A673 (cell line): ENCODE measurements at regions not wholly inside any gene's neighbourhood (a gene's known extent, or its start where the extent isn't known, plus 50 kb on each side); places are given as distances from the start of the nearest gene placed in this dataset.

Experiments used
- BruUV-seq: library from RNA; stranded (reverse); fragments of 400-500 nt; replicated peaks from 2 replicates; lab custom pipeline; 2021; lab: Mats Ljungman, UMichigan
- CTCF ChIA-PET: fragments of 300-600 bp; sonication (Branson Sonifier 250); formaldehyde crosslinking; loops from one replicate; lab custom pipeline; 2022; ENCODE audit warnings: antibody characterized with exemption; lab: Charles Lee
- POLR2A ChIA-PET: fragments of 300-600 bp; sonication (Branson Sonifier 250); formaldehyde crosslinking; loops from one replicate; lab custom pipeline; 2022; ENCODE audit warnings: antibody characterized with exemption; ENCODE audit not compliant: low non-redundant PET; lab: Charles Lee
- DNase-seq: peaks from one replicate; pipeline ENCODE4 v3.0.0-alpha.2; 2015; ENCODE audit warnings: low spot score
- H3K27ac ChIP-seq: fragments of 200-600 bp; sonication (generic); 2 replicates; pipeline ENCODE4 v1.5.1; 2016; ENCODE audit warnings: mixed run types, low read depth, mild to moderate bottlenecking, mixed read lengths, antibody characterized with exemption, low read length; ENCODE audit not compliant: poor library complexity, severe bottlenecking
- H3K27me3 ChIP-seq: fragments of 200-600 bp; sonication (generic); replicated peaks from 2 replicates; pipeline ENCODE4 v1.6.1; 2017; ENCODE audit warnings: mixed run types, low read depth, mild to moderate bottlenecking, mixed read lengths, antibody characterized with exemption, low read length; ENCODE audit not compliant: insufficient read depth, poor library complexity
- H3K36me3 ChIP-seq: fragments of 200-600 bp; sonication (generic); 2 replicates; pipeline ENCODE4 v1.6.1; 2016; ENCODE audit warnings: mixed run types, mild to moderate bottlenecking, mixed read lengths, antibody characterized with exemption, low read length; ENCODE audit not compliant: insufficient read depth, poor library complexity, severe bottlenecking
- H3K4me1 ChIP-seq: fragments of 200-600 bp; sonication (generic); 2 replicates; pipeline ENCODE4 v1.6.1; 2017; ENCODE audit warnings: mixed run types, mild to moderate bottlenecking, mixed read lengths, antibody characterized with exemption, low read length; ENCODE audit not compliant: insufficient read depth, poor library complexity, severe bottlenecking
- H3K4me3 ChIP-seq: fragments of 200-600 bp; sonication (generic); 2 replicates; pipeline ENCODE4 v1.5.1; 2016; ENCODE audit warnings: low read depth, mixed run types, mild to moderate bottlenecking, mixed read lengths, low read length; ENCODE audit not compliant: poor library complexity, severe bottlenecking
- H3K9me3 ChIP-seq: fragments of 200-600 bp; sonication (generic); 2 replicates; pipeline ENCODE4 v1.6.1; 2016; ENCODE audit warnings: mixed run types, low read depth, mild to moderate bottlenecking, mixed read lengths, antibody characterized with exemption, low read length; ENCODE audit not compliant: poor library complexity, severe bottlenecking
- EZH2 ChIP-seq: fragments of 200-600 bp; sonication (generic); IDR thresholded peaks from 2 replicates; pipeline ENCODE4 v1.6.1; 2017; ENCODE audit warnings: borderline replicate concordance, low read depth, mild to moderate bottlenecking, mixed read lengths, antibody characterized with exemption, low read length; ENCODE audit not compliant: poor library complexity, severe bottlenecking
- intact Hi-C: fragments of 100-400 bp; cut with micrococcal nuclease; formaldehyde crosslinking; loops from one replicate; pipeline ENCODE4 v1.10.0; 2022; ENCODE audit not compliant: unreplicated experiment
- TF ChIP-seq, protein P1 (sequence below): fragments of 300-800, 200-600 bp; sonication (generic); conservative IDR thresholded peaks from 2 replicates; pipeline ENCODE4 v1.5.1; 2017; ENCODE audit warnings: low read depth, mild to moderate bottlenecking, antibody characterized with exemption, low read length, moderate library complexity, mixed read lengths

DNA sequence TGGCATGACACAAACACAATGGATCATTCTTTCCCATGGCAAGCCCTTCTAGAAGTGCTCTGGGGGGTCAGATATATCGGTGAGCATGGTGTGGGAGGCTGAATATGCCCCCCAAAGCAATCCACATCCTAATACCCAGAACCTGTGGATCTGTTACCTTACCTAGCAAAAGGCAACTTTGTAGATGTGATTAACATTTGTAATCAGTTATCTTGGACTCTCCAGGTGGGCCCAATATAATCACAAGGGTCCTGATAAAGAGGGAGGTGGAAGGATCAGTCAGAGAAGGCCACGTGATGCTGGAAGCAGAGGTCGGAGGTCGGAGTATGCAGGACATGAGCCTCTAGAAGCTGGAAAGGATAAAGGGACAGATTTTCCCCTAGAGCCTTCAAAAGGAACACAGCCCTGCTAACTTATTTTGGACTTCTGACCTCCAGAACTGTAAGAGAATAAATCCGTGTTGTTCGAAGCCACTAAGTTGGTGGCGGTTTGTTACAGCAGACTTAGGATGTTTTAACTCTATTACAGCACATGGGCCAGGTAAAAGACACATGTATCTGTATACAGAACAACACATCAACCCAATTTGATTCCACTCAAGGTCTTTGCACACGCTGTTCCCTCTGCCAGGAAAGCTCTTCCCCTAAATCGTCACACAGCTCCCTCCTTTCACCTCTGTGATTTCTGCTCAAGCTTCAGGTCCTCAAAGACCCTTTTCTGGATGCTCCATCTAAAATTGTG lies 115.3 kb downstream of the NOG start:
- DNase-seq, result no peak
- H3K36me3 ChIP-seq, result no peaks in the 10 kb centered on the region
- H3K27ac ChIP-seq, result no peak overlapping the region
- H3K4me1 ChIP-seq, result peaks cover 8% of the 10 kb centered on the region
- no peaks in the 10 kb centered on the region for H3K9me3 ChIP-seq
- TF ChIP-seq, protein P1, sequence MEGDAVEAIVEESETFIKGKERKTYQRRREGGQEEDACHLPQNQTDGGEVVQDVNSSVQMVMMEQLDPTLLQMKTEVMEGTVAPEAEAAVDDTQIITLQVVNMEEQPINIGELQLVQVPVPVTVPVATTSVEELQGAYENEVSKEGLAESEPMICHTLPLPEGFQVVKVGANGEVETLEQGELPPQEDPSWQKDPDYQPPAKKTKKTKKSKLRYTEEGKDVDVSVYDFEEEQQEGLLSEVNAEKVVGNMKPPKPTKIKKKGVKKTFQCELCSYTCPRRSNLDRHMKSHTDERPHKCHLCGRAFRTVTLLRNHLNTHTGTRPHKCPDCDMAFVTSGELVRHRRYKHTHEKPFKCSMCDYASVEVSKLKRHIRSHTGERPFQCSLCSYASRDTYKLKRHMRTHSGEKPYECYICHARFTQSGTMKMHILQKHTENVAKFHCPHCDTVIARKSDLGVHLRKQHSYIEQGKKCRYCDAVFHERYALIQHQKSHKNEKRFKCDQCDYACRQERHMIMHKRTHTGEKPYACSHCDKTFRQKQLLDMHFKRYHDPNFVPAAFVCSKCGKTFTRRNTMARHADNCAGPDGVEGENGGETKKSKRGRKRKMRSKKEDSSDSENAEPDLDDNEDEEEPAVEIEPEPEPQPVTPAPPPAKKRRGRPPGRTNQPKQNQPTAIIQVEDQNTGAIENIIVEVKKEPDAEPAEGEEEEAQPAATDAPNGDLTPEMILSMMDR, result no peak
- TF ChIP-seq EZH2, result no peak
- ChIA-PET POLR2A (no interaction called here), CTCF (no interaction called here)
- intact Hi-C loops, result no loop called here
- BruUV-seq, result no TSS peak
- no peak overlapping the region for H3K4me3 ChIP-seq
- no peaks in the 10 kb centered on the region for H3K27me3 ChIP-seq

DNA sequence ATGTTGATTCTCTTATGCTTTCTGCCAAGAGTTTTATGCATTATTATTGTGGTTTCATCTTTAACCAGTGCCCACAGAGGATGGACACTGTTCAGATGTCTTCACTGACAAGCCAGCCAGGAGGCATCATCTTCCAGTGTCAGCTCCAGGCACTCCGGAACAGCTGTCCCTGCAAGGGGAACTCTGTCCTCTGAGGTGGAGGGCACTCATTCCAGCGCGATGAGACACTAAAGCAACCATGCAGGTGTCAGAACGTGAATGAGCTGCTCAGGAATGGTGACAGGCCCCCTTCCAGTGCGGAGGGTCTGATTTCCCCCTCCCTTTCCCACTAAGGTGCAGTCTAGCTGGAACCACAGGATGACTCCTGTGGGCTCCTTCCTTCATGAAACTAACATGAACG lies 117.5 kb downstream of the NOG start:
- intact Hi-C loops, result loop anchor here (10.0 kb wide), 1 partner anchor 1186 kb away; no protein-coding TSS in a partner anchor

DNA sequence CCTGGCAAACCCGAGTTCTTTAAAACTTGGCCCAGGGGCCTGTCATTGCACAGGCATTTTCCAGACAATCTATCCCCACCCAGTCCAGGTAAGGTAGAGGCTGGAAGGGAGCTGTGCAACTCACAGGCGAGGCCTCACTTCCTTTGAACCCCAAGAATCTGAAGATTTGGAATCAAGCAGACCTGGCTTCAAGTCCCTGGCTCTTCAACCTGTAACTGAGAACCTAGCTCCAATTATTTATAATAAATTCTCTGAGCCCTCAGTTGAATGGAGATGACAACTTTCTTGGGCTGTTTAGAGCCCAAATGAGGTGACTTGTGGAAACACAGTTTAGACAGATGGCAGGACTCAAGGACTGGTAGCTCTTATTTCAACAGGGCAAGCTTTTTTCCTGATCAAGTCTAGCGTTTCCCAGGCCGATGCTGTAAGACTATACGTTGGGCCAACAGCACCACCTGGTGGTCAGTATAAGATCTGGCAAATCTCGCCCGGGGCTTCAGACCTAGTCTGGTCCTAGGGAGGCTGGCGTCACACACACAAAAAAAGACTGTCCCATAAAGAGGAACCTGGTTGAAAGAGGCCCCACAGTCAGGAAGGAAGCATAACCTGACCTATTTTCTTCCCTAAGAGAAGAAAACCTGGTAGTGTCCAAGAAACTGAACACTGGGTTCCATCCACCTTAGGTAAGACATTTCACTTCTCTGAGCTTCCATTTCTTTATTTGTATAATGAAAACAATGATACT lies 117.9 kb downstream of the C17orf67 start:
- TF ChIP-seq, protein P1, result peak; percentile 87
- TF ChIP-seq EZH2, result no peak
- intact Hi-C loops, result loop anchor here (1.0 to 10.0 kb wide), 3 partner anchors 122 to 1191 kb away; partner anchors contain the start of gene NOG

More for the DNA sequence above, 117.5 kb downstream of the NOG start:
- POLR2A ChIA-PET, result no interaction called here
- no peak for TF ChIP-seq EZH2
- TF ChIP-seq, protein P1, result no peak
- BruUV-seq, result no TSS peak
- Histone ChIP-seq H3K4me3 (no peak overlapping the region), H3K4me1 (peaks cover 8% of the 10 kb centered on the region), H3K27me3 (no peaks in the 10 kb centered on the region), H3K9me3 (no peaks in the 10 kb centered on the region), H3K27ac (no peak overlapping the region), H3K36me3 (no peaks in the 10 kb centered on the region)
- DNase-seq, result no peak
- CTCF ChIA-PET, result no interaction called here

More for the DNA sequence above, 117.9 kb downstream of the C17orf67 start:
- BruUV-seq, result no TSS peak
- no peaks in the 10 kb centered on the region for H3K27me3 ChIP-seq
- H3K36me3 ChIP-seq, result no peaks in the 10 kb centered on the region
- CTCF ChIA-PET, result interaction anchor here (0.5 to 1.8 kb wide), 12 partner anchors 9 to 1190 kb away, joined by 3 to 28 read pairs (median 4); partner anchors contain the start of gene NOG
- no peak overlapping the region for H3K27ac ChIP-seq
- no peaks in the 10 kb centered on the region for H3K9me3 ChIP-seq
- no peak overlapping the region for H3K4me3 ChIP-seq
- DNase-seq, result peak; percentile 84
- POLR2A ChIA-PET, result no interaction called here
- H3K4me1 ChIP-seq, result no peaks in the 10 kb centered on the region
